ENCODE measurements at regions not wholly inside any gene's neighbourhood (a gene's known extent, or its start where the extent isn't known, plus 50 kb on each side); places are given as distances from the start of the nearest gene placed in this dataset.

DNA sequence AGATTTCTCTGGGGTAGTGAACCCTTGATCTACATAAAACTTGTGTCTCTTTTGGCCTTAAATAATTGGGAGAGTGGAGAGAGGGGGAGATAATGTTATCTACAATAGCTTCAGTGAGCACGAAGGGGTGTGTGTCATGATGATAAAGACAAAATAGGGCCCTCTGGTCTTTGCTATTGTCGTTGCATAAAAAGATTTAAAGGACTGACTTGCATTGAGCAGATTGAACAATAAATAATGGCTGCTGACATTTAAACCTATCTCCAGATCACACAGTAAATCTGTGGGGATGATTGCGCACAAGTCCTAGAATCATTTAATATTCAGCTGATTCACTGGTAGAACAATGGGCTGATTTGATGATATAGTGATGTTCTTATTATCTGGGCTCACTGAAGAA is 71.3 kb upstream of the GAP43 start:
- TF ChIP-seq, protein P1, sequence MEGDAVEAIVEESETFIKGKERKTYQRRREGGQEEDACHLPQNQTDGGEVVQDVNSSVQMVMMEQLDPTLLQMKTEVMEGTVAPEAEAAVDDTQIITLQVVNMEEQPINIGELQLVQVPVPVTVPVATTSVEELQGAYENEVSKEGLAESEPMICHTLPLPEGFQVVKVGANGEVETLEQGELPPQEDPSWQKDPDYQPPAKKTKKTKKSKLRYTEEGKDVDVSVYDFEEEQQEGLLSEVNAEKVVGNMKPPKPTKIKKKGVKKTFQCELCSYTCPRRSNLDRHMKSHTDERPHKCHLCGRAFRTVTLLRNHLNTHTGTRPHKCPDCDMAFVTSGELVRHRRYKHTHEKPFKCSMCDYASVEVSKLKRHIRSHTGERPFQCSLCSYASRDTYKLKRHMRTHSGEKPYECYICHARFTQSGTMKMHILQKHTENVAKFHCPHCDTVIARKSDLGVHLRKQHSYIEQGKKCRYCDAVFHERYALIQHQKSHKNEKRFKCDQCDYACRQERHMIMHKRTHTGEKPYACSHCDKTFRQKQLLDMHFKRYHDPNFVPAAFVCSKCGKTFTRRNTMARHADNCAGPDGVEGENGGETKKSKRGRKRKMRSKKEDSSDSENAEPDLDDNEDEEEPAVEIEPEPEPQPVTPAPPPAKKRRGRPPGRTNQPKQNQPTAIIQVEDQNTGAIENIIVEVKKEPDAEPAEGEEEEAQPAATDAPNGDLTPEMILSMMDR (IDR thresholded peaks at IDR 0.05; ENCODE audit: insufficient read depth, low read length, poor library complexity, severe bottlenecking): no peak
- no peak for TF ChIP-seq EZH2phosphoT487 (conservative IDR thresholded peaks at IDR 0.05; ENCODE audit: low read length)

All from SU-DHL-6 (cell line).